GM21360 (cell line): ENCODE measurements at regions not wholly inside any gene's neighbourhood (a gene's known extent, or its start where the extent isn't known, plus 50 kb on each side); places are given as distances from the start of the nearest gene placed in this dataset.

Source experiments
- ATAC-seq: cut with Tn5 transposase; IDR thresholded peaks from one replicate; pipeline ENCODE4 v1.9.1; 2021; ENCODE audit warnings: mild to moderate bottlenecking, moderate library complexity; ENCODE audit not compliant: unreplicated experiment

- no peak for ATAC-seq
Measured at GRCh38 chr6:93584300-93584699, 164.9 kb upstream of the EPHA7 start.

- ATAC-seq: no peak
Measured at GRCh38 chr6:93581371-93581770, 162.0 kb upstream of the EPHA7 start.

GRCh38 chr6:93580446-93580845, 161.1 kb upstream of the EPHA7 start:
- ATAC-seq: no peak

GRCh38 chr6:93575495-93576267, 156.3 kb upstream of the EPHA7 start:
- ATAC-seq: no peak

- ATAC-seq: no peak
Measured at GRCh38 chr6:93574299-93574698, 154.9 kb upstream of the EPHA7 start.

GRCh38 chr6:93571346-93571745, 152.0 kb upstream of the EPHA7 start:
- ATAC-seq: no peak

GRCh38 chr6:93568169-93568568, 148.8 kb upstream of the EPHA7 start:
- no peak for ATAC-seq

GRCh38 chr6:93567164-93567563, 147.8 kb upstream of the EPHA7 start:
- ATAC-seq: no peak

- ATAC-seq: no peak
Measured at GRCh38 chr6:93566285-93566684, 146.9 kb upstream of the EPHA7 start.

- ATAC-seq: no peak
Measured at GRCh38 chr6:93562582-93562981, 143.2 kb upstream of the EPHA7 start.

GRCh38 chr6:93555292-93555691, 135.9 kb upstream of the EPHA7 start:
- no peak for ATAC-seq

- no peak for ATAC-seq
Measured at GRCh38 chr6:93554018-93554417, 134.7 kb upstream of the EPHA7 start.

GRCh38 chr6:93550551-93551276, 131.4 kb upstream of the EPHA7 start:
- ATAC-seq: no peak

- no peak for ATAC-seq
Measured at GRCh38 chr6:93549868-93550267, 130.5 kb upstream of the EPHA7 start.

- no peak for ATAC-seq
Measured at GRCh38 chr6:93524671-93525451, 105.5 kb upstream of the EPHA7 start.

GRCh38 chr6:93523365-93523764, 104.0 kb upstream of the EPHA7 start:
- ATAC-seq: no peak

- no peak for ATAC-seq
Measured at GRCh38 chr6:93516441-93516840, 97.1 kb upstream of the EPHA7 start.

GRCh38 chr6:93515736-93516135, 96.4 kb upstream of the EPHA7 start:
- no peak for ATAC-seq

- ATAC-seq: no peak
Measured at GRCh38 chr6:93498713-93499112, 79.4 kb upstream of the EPHA7 start.

GRCh38 chr6:93496548-93496947, 77.2 kb upstream of the EPHA7 start:
- no peak for ATAC-seq

- ATAC-seq: no peak
Measured at GRCh38 chr6:93494057-93494456, 74.7 kb upstream of the EPHA7 start.

- ATAC-seq: no peak
Measured at GRCh38 chr6:93474733-93475179, 55.4 kb upstream of the EPHA7 start.
